ENCODE measurements at regions not wholly inside any gene's neighbourhood (a gene's known extent, or its start where the extent isn't known, plus 50 kb on each side); places are given as distances from the start of the nearest gene placed in this dataset.

GRCh38 chr2:211237586-211238275 lies 681.3 kb downstream of the CPS1 start:
- DNase-seq (ENCODE audit: low read depth), result no peak

GRCh38 chr2:211241891-211242290 lies 685.5 kb downstream of the CPS1 start:
- no peak for DNase-seq (ENCODE audit: low read depth)

GRCh38 chr2:211247751-211248150 lies 691.4 kb downstream of the CPS1 start:
- DNase-seq (ENCODE audit: low read depth), result no peak

GRCh38 chr2:211248841-211249240 lies 692.4 kb downstream of the CPS1 start:
- DNase-seq (ENCODE audit: low read depth), result no peak

- DNase-seq (ENCODE audit: low read depth), result no peak
Measured at GRCh38 chr2:211251016-211251415, 694.6 kb downstream of the CPS1 start.

GRCh38 chr2:211258646-211259335 lies 702.4 kb downstream of the CPS1 start:
- no peak for DNase-seq (ENCODE audit: low read depth)

GRCh38 chr2:211259831-211260476 lies 703.6 kb downstream of the CPS1 start:
- no peak for DNase-seq (ENCODE audit: low read depth)

- no peak for DNase-seq (ENCODE audit: low read depth)
Measured at GRCh38 chr2:211270257-211270656, 713.9 kb downstream of the CPS1 start.

- no peak for DNase-seq (ENCODE audit: low read depth)
Measured at GRCh38 chr2:211281430-211282073, 725.2 kb downstream of the CPS1 start.

GRCh38 chr2:211302676-211303075 lies 746.3 kb downstream of the CPS1 start:
- no peak for DNase-seq (ENCODE audit: low read depth)

- no peak for DNase-seq (ENCODE audit: low read depth)
Measured at GRCh38 chr2:211306929-211307328, 750.5 kb downstream of the CPS1 start.

Measured in activated T-helper 1 cell treated with Interleukin-2 at 50 U/mL for 16 hours (primary cell).